Osteocyte (in vitro differentiated cells): ENCODE measurements at regions not wholly inside any gene's neighbourhood (a gene's known extent, or its start where the extent isn't known, plus 50 kb on each side); places are given as distances from the start of the nearest gene placed in this dataset.

Experiments
- DNase-seq: peaks from one replicate; pipeline ENCODE4 v3.0.0; 2021; ENCODE audit warnings: mixed read lengths; ENCODE audit not compliant: unreplicated experiment; ENCODE audit errors: extremely low spot score
- H3K27ac Mint-ChIP-seq: one replicate; pipeline ENCODE4 v1.8.0; 2021; ENCODE audit warnings: mild to moderate bottlenecking, mixed read lengths; ENCODE audit not compliant: unreplicated experiment
- H3K27me3 Mint-ChIP-seq: one replicate; pipeline ENCODE4 v1.8.0; 2021; ENCODE audit warnings: mixed read lengths; ENCODE audit not compliant: unreplicated experiment
- H3K36me3 Mint-ChIP-seq: one replicate; pipeline ENCODE4 v1.8.0; 2021; ENCODE audit warnings: mixed read lengths; ENCODE audit not compliant: unreplicated experiment
- H3K4me1 Mint-ChIP-seq: one replicate; pipeline ENCODE4 v1.8.0; 2021; ENCODE audit warnings: mixed read lengths; ENCODE audit not compliant: unreplicated experiment
- H3K4me3 Mint-ChIP-seq: one replicate; pipeline ENCODE4 v1.8.0; 2021; ENCODE audit warnings: mild to moderate bottlenecking, moderate library complexity, mixed read lengths; ENCODE audit not compliant: unreplicated experiment
- H3K9me3 Mint-ChIP-seq: one replicate; pipeline ENCODE4 v1.8.0; 2021; ENCODE audit warnings: mixed read lengths; ENCODE audit not compliant: unreplicated experiment
- CTCF ChIP-seq: fragments of 200-600 bp; sonication (generic); IDR thresholded peaks from 2 replicates; pipeline ENCODE4 v1.5.0; 2021; ENCODE audit warnings: antibody characterized with exemption, mild to moderate bottlenecking, moderate library complexity

GRCh38 chrX:40485973-40486372, 94.8 kb upstream of the ATP6AP2 start:
- no peak overlapping the region for H3K27ac Mint-ChIP-seq
- H3K4me3 Mint-ChIP-seq, result no peak overlapping the region
- DNase-seq, result no peak
- H3K27me3 Mint-ChIP-seq, result no peaks in the 10 kb centered on the region
- no peaks in the 10 kb centered on the region for H3K36me3 Mint-ChIP-seq
- H3K4me1 Mint-ChIP-seq, result peaks cover 2% of the 10 kb centered on the region
- TF ChIP-seq CTCF, result no peak
- H3K9me3 Mint-ChIP-seq, result no peaks in the 10 kb centered on the region

- no peak overlapping the region for H3K4me3 Mint-ChIP-seq
These were observed 95.5 kb upstream of the ATP6AP2 start for GRCh38 chrX:40485102-40485826.

GRCh38 chrX:40484408-40485091, 96.2 kb upstream of the ATP6AP2 start:
- no peak overlapping the region for H3K4me3 Mint-ChIP-seq
- no peaks in the 10 kb centered on the region for H3K9me3 Mint-ChIP-seq
- no peak for TF ChIP-seq CTCF
- no peaks in the 10 kb centered on the region for H3K27me3 Mint-ChIP-seq
- H3K4me1 Mint-ChIP-seq, result peaks cover 2% of the 10 kb centered on the region
- no peak for DNase-seq
- no peaks in the 10 kb centered on the region for H3K36me3 Mint-ChIP-seq
- no peak overlapping the region for H3K27ac Mint-ChIP-seq

More at GRCh38 chrX:40485102-40485826, 95.5 kb upstream of the ATP6AP2 start:
- no peak overlapping the region for H3K27ac Mint-ChIP-seq
- no peak for TF ChIP-seq CTCF
- no peaks in the 10 kb centered on the region for H3K36me3 Mint-ChIP-seq
- no peaks in the 10 kb centered on the region for H3K27me3 Mint-ChIP-seq
- peaks cover 2% of the 10 kb centered on the region for H3K4me1 Mint-ChIP-seq
- H3K9me3 Mint-ChIP-seq, result no peaks in the 10 kb centered on the region
- no peak for DNase-seq

- H3K9me3 Mint-ChIP-seq, result no peaks in the 10 kb centered on the region
- no peaks in the 10 kb centered on the region for H3K36me3 Mint-ChIP-seq
- DNase-seq, result no peak
- no peak overlapping the region for H3K4me3 Mint-ChIP-seq
- no peaks in the 10 kb centered on the region for H3K27me3 Mint-ChIP-seq
- no peak overlapping the region for H3K27ac Mint-ChIP-seq
- no peak for TF ChIP-seq CTCF
- peaks cover 2% of the 10 kb centered on the region for H3K4me1 Mint-ChIP-seq
These were observed 97.3 kb upstream of the ATP6AP2 start for GRCh38 chrX:40483502-40483901.

GRCh38 chrX:40479777-40480318, 100.9 kb upstream of the ATP6AP2 start:
- no peak overlapping the region for H3K4me3 Mint-ChIP-seq
- no peaks in the 10 kb centered on the region for H3K36me3 Mint-ChIP-seq
- peaks cover 16% of the 10 kb centered on the region for H3K4me1 Mint-ChIP-seq
- no peak for DNase-seq
- no peak for TF ChIP-seq CTCF
- no peak overlapping the region for H3K27ac Mint-ChIP-seq
- no peaks in the 10 kb centered on the region for H3K27me3 Mint-ChIP-seq
- H3K9me3 Mint-ChIP-seq, result no peaks in the 10 kb centered on the region
